ENCODE measurements at regions not wholly inside any gene's neighbourhood (a gene's known extent, or its start where the extent isn't known, plus 50 kb on each side); places are given as distances from the start of the nearest gene placed in this dataset.

DNA sequence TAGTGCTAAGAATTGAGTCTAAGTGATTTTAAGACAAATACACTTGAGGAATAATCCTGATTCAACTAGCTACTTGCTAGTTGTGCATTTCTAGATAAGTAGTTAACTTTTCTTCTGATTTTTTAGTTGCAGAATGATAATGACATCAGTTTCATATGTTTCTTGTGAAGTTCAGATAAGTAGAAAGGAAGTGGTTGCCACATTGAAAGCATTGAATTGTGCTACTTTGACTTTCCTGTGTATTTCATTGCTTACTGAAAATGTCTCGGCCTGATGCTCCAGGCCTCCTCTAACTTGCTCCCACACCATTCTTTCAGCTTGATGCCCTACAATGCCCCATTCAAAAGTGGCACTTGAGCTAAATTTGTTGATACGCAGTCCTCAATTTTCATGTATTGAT lies 980.0 kb downstream of the TMTC2 start:
- no peak for DNase-seq (ENCODE audit: low read depth)
- no peak for TF ChIP-seq CTCF (IDR thresholded peaks at IDR 0.05; ENCODE audit: low read length, missing control alignments)
- no peak overlapping the region for H3K4me3 ChIP-seq (replicated peaks; ENCODE audit: low read depth, low read length)

GRCh38 chr12:83665634-83666218 lies 979.0 kb downstream of the TMTC2 start:
- no peak for DNase-seq (ENCODE audit: low read depth)
- TF ChIP-seq CTCF (IDR thresholded peaks at IDR 0.05; ENCODE audit: low read length, missing control alignments) = no peak
- H3K4me3 ChIP-seq (replicated peaks; ENCODE audit: low read depth, low read length) = no peak overlapping the region

DNA sequence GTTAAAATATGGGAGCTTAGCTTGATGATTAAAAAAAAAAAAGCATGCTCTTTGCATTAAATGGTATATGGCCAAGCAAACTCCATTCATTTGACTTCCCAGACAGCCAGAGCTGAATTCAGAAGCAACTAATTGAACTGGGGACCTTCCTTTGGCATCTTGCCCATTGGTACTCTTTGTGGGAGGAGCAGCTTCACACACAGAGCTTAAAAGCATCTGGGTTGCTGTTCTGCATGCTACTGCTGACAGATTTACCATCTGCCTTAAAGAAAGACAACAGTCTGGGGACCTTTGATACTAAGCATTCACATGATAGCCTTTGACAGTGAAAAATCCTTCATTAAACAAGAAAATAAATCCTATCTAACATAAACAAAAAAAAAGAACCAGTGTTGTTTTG lies 977.9 kb downstream of the TMTC2 start:
- TF ChIP-seq CTCF (IDR thresholded peaks at IDR 0.05; ENCODE audit: low read length, missing control alignments) = no peak
- no peak overlapping the region for H3K4me3 ChIP-seq (replicated peaks; ENCODE audit: low read depth, low read length)
- no peak for DNase-seq (ENCODE audit: low read depth)

DNA sequence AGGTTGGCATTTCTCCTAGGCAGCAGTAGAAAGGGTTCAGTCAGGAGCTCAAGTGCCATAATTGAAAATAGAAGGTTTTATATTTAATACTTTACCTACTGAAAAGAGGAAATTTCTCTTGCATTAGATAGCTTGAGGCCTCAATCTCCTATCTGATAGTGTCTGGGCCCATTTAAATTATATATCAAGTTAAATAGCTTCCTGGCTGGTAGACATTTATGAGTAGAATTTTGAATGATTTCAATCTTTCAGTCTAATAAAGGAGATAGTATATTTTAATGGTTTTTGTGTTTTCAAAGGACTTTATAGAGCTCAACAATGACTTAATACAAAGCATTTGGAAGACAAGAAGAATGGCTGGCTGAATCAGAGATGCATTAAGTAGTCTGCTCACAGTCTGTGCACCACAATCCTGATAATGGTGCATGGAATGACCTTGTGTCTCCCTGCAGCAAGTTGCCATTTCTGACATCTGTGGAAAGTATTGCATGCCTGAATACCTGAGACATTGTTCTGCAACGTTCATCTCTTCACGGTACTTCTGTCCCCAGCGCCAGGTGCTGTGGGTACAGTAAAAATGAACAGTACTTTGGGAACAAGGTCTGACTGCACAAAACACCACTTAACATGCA lies 974.1 kb downstream of the TMTC2 start:
- no peak overlapping the region for H3K4me3 ChIP-seq (replicated peaks; ENCODE audit: low read depth, low read length)
- DNase-seq (ENCODE audit: low read depth) = no peak
- TF ChIP-seq CTCF (IDR thresholded peaks at IDR 0.05; ENCODE audit: low read length, missing control alignments) = no peak

GRCh38 chr12:83659321-83659720 lies 972.6 kb downstream of the TMTC2 start:
- TF ChIP-seq CTCF (IDR thresholded peaks at IDR 0.05; ENCODE audit: low read length, missing control alignments) = no peak
- no peak overlapping the region for H3K4me3 ChIP-seq (replicated peaks; ENCODE audit: low read depth, low read length)
- no peak for DNase-seq (ENCODE audit: low read depth)

DNA sequence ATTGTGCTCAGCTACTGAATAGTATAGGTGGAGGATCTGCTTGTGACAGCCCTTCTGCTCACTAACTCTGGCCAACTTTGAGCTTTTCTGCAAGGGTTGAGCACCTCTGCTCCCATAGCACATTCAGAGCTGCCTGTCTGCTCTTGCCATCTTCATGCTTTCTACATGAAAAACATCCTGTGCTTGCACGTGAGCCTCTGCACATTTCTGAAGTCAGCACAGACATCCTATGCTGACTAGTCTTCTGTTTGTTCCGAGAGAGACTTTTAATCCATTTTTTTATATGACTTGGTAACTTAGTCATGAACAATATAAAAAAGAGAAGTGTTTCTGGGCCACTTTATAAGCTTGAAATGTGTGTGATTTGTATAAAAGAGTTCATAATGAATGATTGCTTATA lies 969.3 kb downstream of the TMTC2 start:
- H3K4me3 ChIP-seq (replicated peaks; ENCODE audit: low read depth, low read length) = no peak overlapping the region
- TF ChIP-seq CTCF (IDR thresholded peaks at IDR 0.05; ENCODE audit: low read length, missing control alignments) = no peak

GRCh38 chr12:83642205-83642604 lies 955.5 kb downstream of the TMTC2 start:
- DNase-seq (ENCODE audit: low read depth) = no peak
- TF ChIP-seq CTCF (IDR thresholded peaks at IDR 0.05; ENCODE audit: low read length, missing control alignments) = no peak
- H3K4me3 ChIP-seq (replicated peaks; ENCODE audit: low read depth, low read length) = no peak overlapping the region

More for the DNA sequence above, 969.3 kb downstream of the TMTC2 start:
- DNase-seq (ENCODE audit: low read depth) = no peak
